H7 (cell line): ENCODE measurements at regions not wholly inside any gene's neighbourhood (a gene's known extent, or its start where the extent isn't known, plus 50 kb on each side); places are given as distances from the start of the nearest gene placed in this dataset.

Experiments
- DNase-seq: peaks from one replicate; pipeline ENCODE4 v3.0.0; 2012
- H3K27me3 ChIP-seq: 2 replicates; pipeline ENCODE4 v1.6.0; 2011; ENCODE audit warnings: mild to moderate bottlenecking, low read length; ENCODE audit not compliant: control insufficient read depth, insufficient read depth
- H3K36me3 ChIP-seq: replicated peaks from 2 replicates; pipeline ENCODE4 v1.5.1; 2011; ENCODE audit warnings: low read length; ENCODE audit not compliant: control insufficient read depth, insufficient read depth
- H3K4me3 ChIP-seq: 2 replicates; pipeline ENCODE4 v1.5.1; 2011; ENCODE audit warnings: low read depth, mild to moderate bottlenecking, control low read depth, low read length, moderate library complexity; ENCODE audit not compliant: insufficient read depth

GRCh38 chr20:8073024-8073832 is 53.7 kb upstream of the TMX4 start:
- H3K4me3 ChIP-seq = no peak overlapping the region
- no peaks in the 10 kb centered on the region for H3K36me3 ChIP-seq
- no peaks in the 10 kb centered on the region for H3K27me3 ChIP-seq
- DNase-seq = no peak

GRCh38 chr20:8074931-8075330 is 55.4 kb upstream of the TMX4 start:
- DNase-seq = no peak
- Histone ChIP-seq H3K4me3 (no peak overlapping the region), H3K36me3 (no peaks in the 10 kb centered on the region), H3K27me3 (no peaks in the 10 kb centered on the region)

GRCh38 chr20:8076306-8077136 is 55.5 kb upstream of the PLCB1 start:
- Histone ChIP-seq H3K4me3 (no peak overlapping the region), H3K27me3 (no peaks in the 10 kb centered on the region), H3K36me3 (no peaks in the 10 kb centered on the region)
- DNase-seq = no peak

- H3K36me3 ChIP-seq = no peaks in the 10 kb centered on the region
- no peaks in the 10 kb centered on the region for H3K27me3 ChIP-seq
- DNase-seq = no peak
- H3K4me3 ChIP-seq = no peak overlapping the region
Observed at GRCh38 chr20:8077137-8077466, 55.0 kb upstream of the PLCB1 start.

DNA sequence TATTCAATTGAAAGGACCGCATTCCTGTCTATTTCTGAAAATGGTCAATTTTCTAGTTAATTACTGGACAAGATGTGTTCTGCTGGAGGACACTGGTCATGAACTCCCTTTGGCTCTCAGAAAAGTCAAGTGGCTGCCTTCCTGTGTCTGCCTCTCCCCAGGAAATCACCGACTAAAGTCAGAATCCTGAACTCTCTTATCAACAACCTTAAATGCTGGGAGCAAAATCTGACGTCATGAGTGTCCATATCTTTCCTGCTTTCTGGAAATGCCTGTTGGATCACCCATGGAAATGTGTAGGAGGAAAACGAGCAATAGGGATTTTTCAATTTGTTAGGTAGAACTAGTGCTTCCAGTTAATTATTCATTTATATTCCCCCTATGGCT is 53.5 kb upstream of the PLCB1 start:
- no peak overlapping the region for H3K4me3 ChIP-seq
- DNase-seq = no peak
- H3K36me3 ChIP-seq = no peaks in the 10 kb centered on the region
- no peaks in the 10 kb centered on the region for H3K27me3 ChIP-seq

GRCh38 chr20:8079976-8080375 is 52.1 kb upstream of the PLCB1 start:
- no peak for DNase-seq
- Histone ChIP-seq H3K4me3 (no peak overlapping the region), H3K36me3 (no peaks in the 10 kb centered on the region), H3K27me3 (no peaks in the 10 kb centered on the region)

DNA sequence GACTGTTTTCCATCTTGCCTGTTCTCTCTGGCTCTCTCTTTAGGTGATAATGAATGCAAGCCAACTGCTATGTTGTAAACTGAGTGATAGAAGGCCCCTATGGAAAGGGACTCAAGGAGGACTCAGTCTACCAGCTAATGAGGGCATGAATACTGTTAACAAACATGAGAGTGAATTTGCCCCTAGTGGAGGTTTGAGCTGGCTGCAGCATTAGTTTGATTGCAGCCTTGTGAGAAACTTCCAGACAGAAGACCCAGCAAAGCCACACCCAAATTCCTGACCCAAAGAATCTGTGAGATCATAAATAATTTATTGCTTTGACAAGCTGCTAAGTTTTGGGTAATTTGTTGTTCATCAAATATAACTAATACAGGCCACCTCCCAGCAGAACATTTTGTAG is 50.0 kb upstream of the PLCB1 start:
- Histone ChIP-seq H3K36me3 (no peaks in the 10 kb centered on the region), H3K4me3 (no peak overlapping the region), H3K27me3 (no peaks in the 10 kb centered on the region)
- peak; percentile 1 for DNase-seq
